ENCODE measurements at regions not wholly inside any gene's neighbourhood (a gene's known extent, or its start where the extent isn't known, plus 50 kb on each side); places are given as distances from the start of the nearest gene placed in this dataset.
"Not testable (repeated sequence)": the region's sequence is repeated elsewhere in the genome, so short reads cannot be mapped to it uniquely, and the experiment has no call there.

DNA sequence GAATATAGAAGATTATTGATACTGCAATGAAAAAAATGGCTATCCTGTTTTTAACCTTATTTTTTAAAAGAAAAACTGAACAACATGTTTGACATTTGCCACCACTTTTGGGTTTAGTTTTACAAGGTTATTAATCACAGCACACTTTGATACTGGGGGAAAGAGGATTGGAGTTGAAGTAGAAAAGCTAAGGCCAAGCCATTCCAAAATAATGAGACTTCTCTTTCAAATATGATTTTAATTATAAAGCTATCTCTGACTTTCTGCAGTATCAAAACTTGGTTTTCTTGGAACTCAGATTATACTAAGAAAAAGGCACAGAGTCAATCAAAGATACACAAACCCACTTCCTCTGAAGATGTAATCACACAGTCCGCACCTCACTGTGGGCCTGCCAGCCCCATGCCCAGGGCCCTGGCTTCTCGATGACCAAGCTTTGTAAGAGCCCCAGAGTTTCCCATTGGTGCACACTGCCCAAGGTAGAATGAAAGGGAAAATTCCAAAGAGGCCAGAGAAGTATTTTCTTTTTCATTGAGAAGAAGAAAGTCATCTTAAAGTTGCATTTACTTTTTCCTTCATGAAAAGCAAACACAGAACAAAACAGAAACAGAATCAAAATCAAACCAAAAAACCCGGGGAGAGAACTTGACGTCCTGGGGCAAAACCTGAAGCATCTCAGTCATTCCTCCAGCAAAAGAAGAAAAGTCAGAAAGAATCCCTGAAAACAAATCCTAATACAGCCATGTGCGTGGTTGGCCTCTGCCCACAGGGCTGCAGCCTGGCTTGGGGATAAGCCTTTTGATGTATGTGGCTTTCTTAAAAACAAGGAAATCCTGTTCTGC, 187.7 kb upstream of the KLF6 start:
- no peak for DNase-seq

DNA sequence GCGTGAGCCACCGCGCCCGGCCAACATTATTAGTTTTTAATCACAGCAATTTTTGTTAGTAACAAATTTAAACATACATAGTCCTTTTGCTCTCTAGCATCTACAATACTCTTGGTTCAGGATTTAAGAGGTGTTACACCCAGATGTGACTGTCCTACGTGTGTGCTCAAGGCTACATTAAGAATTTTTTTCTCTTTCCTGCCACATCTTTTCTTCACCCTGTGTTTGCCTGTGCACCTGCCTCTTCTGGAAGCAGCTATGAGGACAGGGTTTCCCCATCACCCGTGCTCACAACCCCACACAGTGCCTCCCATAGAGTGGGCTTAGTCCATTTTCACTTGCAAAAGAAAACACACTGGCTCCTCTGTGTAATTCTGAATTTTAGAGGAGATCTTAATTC, 186.7 kb upstream of the KLF6 start:
- DNase-seq, result no peak

DNA sequence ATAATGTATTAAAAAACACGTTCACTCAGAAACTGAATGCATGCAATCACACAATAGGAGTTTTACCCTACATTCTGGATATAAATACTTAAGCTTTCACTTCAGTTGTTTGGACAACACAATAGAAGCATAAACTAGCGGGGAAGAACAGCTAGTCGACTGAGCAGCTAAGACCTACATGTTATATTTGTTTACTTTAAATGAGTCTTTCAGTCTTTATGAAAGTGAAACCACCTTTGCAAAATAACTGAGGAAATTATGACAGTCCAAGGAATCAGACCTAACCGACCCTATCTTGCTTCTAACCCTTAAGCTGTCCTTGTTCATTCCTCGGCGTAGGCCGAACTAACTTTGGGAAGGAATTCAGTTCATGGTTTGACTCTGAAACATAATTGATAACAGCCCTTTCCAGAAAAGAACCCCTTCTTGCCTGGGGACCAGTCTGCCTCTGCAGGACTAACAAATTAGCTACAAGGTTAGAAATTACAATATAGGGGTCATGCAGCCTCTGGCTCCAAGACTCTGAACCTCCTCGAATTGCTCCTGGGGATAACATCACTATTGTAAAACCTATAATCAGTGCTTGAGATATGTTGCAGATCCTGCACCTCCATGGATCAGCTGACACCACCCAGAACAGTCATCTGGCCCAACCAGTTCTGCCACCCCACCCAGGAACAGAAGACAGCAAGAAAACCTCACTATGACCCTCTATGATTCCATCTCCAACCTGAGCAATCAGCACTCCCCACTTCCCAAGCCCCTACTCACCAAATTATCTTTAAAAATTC, 185.1 kb upstream of the KLF6 start:
- no peak for DNase-seq

DNA sequence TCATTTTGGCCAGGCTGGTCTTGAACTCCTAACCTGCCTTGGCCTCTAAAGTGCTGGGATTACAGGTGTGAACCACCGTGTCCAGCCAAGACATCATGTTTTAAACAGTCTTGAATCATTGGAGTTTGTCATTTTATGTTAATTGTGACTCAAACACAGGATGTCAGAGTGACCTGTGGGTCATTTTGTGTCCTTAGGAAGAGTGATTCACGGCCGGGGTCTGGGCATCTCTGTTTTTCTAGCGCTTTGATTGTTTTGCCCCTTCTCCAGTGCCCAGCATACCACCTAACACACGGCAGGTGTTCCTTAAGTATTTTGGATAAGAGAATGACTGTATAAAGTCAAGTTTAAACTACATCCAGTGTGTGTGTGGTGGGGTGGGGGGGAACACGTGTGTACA, 183.7 kb upstream of the KLF6 start:
- DNase-seq, result no peak

DNA sequence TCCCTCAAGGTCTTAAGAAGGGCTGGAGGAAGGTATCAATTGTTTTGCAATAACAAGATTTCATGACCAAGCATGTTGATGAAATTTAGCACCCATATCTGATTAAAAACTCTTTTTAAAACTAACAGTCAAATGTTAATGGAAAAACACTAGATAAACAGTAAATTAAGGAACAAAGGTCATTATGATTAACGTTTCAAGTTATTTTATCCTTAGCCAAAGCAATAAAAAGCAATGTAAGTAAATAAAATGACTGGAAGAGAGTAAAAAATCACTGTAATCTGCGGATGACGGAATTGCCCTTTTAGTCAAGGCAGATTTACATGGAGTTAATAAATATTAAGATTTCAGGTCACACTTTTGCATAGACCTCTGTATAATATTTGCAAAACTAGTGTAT, 179.5 kb upstream of the KLF6 start:
- DNase-seq, result no peak

DNA sequence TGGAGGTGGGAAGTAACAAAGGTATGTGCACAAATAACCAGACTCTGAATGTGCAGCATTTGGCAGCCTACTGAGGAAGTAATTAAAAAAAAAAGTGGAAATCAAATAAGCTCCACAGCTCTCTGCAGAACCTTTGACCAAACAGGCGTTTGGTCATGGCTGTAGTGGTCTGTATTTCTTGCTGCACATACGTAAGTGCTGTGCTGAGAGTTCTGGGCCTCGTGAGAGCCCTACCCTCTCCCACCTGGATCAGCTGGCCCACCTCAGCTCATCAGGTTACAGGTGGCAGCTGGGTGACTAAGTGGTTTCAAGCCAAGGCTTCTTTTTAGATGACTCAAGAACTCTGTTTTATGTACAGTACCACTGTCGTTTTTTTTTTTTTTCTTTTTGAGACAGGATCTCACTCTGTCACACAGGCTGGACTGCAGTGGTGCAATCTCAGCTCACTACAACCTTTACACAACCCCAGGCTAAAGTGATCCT, 178.2 kb upstream of the KLF6 start:
- DNase-seq, result no peak

DNA sequence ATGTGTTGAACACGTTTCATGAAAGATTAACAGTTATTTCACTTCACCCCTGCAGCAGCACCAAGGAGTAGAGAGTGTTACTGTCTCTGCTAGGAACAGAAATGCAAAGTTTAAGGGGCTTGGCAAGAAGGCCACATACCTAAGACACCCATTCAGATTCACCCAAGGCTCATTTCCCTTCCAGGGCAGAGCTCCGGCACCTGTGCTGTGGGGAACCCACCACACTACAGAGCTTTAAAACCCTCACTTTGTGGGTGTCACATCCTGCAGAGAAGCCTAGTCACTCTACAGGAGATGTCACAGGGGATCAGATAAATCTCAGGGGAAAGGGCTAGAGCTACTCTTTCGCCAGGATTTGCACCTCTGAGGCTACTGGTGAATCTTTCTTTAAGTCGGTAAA, 176.1 kb upstream of the KLF6 start:
- DNase-seq, result no peak

DNA sequence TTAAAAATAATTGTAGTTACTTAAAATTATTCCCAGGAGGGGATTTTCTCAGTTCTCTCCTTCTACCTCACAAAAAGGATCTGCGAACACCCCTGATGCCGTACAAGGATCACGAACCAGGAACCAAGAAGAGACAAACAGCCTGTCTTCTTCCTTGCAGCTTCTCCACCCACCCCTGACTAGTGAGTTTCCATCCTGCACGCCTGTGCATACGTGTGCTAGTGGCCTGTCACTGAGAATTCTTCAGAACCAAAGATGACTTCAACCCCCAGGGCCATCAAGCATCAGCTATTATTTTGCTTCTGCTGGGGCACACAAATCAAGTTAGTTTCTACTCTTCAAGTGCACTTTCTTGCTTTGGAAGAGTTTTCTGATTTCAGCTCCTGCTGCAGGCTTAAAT, 175.5 kb upstream of the KLF6 start:
- DNase-seq, result no peak

DNA sequence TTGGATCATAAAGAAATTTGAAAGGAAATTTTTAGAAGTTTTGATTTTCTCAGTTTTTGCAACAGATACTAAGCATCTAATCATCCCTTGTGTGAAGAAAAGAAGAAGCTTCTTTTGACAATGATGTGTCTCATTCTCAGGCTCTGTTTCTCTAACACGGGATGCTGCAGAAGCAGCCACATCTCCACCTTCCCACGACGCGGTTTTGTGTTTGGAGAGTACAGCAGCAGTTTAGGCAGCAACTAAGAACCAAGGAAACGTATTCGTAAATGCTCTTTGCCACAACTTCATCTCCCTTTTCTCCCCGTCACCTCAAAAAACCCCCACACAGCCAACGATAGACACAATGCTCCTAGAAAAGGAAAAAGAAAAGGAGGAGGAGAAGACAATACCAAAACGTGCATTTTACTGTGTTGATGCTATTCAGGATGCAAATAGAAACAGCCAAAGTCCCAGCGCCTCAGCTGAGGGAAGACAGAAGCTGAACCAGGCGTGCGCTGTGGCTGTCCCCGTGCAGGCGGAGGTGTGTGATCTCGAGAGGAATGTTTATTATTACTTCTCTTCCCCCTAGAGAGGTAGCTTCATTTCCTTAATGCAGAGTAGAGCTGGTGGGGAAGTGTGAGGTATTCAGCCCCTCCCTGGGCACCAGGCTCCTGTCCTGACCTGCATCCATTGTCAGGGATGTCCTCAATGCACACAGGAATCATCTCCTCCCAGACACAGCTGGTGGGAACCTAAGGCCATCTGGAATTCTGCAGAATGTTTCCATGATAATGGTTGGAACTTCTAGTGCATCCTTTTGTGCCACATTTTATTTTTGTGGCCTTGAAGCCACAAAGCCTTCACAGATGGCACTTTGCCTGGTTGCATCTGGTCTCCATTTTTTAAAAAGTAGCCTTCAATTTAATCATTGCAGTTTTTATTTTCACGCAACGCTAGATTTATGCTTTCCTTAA, 174.6 kb upstream of the KLF6 start:
- no peak for DNase-seq

DNA sequence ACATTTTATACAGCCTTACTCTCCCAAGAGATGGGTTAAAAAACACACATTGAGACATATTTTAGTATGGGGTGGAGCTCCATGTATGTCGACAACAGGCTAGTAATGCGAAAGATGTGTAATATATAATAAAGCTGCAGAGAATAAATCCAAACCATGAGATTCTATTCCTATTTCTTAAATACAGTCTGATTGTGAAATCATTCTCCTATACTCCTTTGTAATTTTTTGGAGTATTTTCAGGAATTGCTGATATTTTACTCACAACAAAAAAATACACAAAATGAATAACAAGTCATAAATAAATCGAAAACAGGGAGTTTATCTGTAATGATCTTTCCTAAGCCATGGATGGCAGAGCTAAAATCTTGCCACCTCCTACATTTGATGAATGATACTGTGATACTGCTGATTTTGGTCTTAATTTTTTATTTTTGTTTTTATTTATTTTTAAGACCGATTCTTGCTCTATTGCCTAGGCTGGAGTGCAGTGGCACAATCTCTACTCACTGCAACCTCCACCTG, 173.5 kb upstream of the KLF6 start:
- no peak for DNase-seq

DNA sequence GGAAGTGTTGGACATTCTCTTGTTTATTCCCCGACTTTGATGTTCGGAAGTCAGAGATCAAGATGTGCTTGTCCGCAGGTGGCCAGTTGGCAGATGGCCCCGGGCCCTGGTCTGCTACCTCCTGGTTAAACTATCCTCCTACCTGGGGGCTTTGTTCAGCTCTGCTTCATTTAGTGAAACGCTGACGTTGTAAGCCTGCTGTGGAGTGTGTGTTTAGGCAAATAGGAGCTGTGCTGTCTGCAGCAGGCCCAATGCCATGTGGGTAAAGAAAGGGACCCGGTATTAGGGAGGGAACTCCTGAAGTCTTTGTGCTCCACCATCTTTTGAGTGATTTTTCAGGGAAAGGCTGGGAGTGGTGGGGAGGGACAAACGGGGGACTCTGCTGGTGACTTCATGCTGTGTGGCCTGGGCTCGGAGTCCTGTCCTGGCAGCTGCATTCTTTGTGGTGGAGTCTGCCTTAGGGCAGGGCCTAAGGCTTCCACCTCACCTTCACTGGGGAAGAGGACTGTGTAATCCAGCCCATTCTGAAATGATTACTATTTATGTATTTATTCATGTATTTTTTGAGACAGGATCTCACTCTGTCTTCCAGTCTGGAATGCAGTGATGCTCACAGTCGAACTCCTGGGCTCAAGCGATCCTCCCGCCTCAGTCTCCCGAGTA, 171.1 kb upstream of the KLF6 start:
- no peak for DNase-seq

DNA sequence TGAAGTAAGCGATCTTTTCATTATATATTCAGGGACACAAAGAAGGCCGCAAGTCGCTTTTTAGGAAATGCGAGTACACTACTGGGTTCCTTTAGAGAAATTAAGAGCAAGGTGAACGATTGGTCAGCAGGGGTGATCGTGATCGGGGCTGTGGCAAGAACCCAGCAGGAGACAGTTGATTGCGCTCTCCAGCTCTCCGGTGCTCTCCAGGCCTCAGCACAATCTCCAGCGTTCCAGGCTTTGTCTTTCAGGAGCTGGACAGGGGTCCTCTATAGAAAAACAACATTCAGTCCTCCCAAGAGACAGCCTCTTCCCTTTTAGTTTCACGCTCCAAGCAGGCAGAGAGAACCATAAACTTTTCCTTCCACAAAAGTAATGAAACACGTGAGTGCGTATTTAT, 170.5 kb upstream of the KLF6 start:
- peak; percentile 52 for DNase-seq

DNA sequence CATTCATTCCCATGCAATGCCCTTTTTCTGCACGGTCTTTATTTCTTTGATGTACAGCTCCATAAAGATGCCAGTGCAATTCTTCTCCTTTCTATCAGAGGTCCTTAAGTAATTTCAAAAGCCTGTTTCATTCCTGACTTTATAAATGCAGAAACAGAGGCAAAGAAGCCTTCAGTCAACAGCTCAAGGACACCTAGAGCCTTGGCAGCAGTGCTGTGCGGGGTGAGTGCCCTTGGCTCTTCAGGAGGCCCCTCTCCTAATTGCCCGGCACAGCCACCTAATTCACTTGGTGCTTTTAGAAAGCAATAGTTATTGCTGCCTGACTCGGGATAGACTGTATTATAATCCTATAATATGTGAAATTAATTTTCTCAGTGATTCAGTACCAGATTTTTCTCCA, 169.6 kb upstream of the KLF6 start:
- no peak for DNase-seq

DNA sequence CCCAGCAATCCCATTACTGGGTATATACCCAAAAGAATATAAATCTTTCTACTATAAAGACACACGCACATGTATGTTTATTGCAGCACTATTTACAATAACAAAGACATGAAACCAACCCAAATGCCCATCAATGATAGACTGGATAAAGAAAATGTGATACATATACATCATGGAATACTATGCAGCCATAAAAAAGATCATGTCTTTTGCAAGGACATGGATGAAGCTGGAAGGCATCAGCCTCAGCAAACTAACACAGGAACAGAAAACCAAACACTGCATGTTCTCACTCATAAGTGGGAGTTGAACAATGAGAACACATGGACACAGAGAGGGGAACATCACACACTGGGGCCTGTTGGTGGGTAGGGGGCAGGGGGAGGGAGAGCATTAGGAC, 169.0 kb upstream of the KLF6 start:
- not testable (repeated sequence) for DNase-seq

DNA sequence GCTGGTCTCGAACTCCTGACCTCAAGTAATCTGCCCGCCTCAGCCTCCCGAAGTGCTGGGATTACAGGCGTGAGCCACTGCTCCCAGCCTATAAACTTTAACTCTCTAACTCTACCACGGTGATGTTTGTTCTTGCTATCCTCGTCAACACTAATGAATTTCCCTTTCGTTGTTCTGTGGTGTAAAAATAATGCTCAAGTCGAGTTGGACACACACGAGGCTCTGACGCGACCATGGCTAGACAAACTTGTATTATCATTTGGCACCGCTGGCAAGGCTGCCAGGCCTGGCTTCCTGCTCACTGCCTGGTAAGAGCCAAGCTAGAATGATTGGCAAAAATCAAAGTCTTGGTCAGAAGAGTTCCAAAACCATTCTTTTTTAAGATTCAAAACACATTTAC, 167.0 kb upstream of the KLF6 start:
- DNase-seq, result no peak

DNA sequence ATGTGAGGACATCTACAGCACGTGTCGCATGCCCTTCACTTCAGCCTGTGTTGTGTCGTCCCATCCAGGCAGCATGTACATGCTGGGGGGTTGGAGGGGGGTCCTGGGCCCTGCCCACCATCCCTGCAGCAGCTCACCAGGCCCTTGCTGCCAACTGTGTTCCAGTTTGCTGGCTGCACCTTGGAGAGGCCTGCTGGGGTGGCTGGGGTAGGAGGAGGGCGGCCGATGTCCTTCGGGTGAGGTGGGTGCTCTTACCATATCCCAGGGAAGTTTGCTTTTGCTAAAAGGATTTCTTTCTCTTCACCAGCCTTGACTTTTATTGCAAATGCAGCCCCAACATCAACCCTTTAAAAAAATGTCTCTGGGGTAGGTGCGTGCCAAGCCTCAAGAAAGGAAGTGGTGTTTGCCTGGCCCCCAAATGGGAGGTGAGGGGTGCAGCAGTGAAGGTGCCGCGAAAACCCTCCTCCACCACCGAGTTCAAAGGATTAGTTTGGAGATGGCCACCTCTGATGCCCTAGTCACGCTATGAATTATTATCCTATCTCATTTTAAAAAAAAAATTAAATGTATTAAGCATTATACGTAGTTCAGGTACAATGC, 165.8 kb upstream of the KLF6 start:
- DNase-seq, result no peak

DNA sequence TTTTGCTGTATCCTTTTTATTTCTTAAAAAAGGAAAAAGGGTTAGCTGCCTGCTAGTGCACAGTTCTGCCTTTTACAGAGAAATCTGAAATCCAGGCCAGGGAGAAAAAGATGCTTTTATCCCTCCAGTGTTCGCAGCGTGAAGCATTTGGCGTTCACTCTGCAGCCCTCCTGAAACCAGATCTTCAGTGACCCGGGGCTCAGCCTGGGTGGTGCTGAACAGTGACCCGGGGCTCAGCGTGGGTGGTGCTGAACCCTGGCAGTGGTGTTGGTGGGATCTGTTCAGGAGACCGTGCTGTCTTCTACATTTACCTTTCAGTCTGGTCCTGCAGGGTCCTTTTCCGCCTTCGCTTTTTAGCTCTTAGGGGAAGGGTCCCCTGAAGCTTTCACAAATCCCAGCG, 164.7 kb upstream of the KLF6 start:
- no peak for DNase-seq

DNA sequence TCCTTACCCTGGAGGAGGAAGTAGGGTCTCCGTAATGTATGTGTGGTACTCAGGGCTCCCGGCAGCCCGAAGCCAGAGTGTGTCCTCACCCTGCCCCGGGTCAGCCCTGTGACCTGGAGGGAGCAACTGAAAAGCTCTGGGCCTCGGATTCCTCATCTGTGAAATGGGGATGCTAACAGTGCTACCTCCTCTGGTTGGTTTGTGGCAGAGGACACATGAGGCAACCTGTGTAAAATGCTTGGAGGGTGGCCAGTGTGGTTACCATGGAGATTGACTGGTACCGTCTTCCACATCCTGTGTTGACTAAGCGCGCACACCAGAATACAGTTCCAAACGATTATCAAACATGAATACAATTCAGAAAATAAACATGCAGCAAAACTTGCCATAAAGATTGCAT, 163.8 kb upstream of the KLF6 start:
- DNase-seq, result no peak

DNA sequence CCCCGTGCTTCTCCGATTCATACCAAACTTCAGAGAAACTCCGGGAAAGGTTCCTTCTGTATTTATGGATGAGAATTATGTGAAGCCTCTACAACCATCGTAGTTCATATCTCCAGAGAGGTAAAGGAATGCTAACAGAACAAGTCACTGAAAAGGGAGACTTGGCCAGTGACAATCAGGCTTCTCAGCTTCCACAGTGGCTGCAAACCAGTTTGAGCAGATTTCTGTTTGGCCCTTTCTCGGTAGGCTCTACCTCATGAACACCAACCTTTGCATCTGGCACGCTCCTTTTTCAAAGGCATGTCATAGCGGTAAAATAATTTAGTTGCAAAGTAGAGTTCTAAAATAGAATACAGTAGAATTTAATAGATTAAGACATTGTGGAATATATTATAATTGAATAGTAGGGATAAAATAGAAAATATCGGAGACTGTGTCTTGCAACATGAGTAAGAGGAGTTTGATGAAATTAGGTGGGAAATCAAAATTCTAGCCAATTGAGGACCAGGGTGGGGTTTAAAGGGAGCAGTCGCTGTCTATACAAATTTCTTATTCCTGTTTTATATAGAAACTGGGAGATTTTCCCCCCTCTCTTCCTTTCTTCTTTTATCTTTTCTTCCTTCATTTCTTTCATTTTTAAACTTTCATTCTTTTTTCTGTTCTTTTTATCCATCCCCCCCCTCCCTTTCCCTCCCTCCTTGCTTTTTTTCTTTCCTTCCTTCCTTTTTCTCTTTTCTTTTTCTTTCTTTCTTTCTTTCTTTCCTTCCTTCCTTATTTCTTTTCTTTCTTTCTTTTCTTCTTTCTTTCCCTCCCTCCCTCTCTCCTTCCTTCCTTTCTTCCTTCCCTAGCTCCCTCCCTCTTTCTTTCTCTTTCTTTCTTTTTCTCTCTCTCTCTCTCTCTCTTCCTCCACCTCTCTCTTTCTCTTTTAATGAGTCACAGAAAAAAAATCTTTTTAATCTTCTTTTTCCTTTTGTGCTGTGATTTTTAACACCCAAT, 161.5 kb upstream of the KLF6 start:
- no peak for DNase-seq

DNA sequence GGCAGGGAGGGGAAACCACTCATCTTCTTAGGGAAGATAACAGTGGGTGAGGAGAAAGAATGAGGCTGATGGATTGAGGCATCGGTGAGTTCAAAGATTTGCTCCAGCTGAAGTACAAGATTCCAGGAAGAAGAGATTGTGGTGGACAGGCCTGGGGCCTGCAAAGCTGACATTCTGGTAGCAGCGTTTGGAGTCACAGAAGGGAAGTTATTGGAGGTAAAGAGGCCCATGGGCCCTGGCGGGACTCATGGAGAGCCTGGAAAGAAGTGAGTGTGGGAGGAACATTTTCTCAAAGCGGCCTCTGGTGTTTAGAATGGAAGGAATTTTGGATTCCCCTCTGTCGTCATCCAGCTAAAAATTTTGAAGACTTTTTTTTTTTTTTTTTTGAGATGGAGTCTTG, 160.0 kb upstream of the KLF6 start:
- no peak for DNase-seq

DNA sequence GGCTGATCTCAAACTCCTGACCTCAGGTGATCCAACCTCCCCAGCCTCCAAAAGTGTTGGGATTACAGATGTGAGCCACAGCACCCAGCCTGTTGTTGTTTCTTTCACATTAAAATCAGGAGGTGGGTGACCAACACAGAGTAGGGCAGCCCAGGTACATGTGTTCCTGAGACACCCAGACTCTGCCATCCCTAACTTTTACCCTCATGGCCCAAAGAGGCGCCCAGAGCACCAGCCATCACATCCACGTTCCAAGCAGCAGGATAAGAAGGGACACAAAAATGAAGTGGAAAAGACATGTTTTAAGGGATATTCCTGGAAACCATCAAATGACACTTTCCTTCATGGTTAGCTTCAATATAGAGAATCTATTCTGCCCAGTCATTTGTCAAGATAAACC, 159.6 kb upstream of the KLF6 start:
- no peak for DNase-seq

Measured in femur (tissue), 1 donor.